Activated T-cell treated with anti-CD3 and anti-CD28 coated beads for 4 hours (primary cell): ENCODE measurements at regions not wholly inside any gene's neighbourhood (a gene's known extent, or its start where the extent isn't known, plus 50 kb on each side); places are given as distances from the start of the nearest gene placed in this dataset.

Experiments used
- DNase-seq: peaks from one replicate; pipeline ENCODE4 v3.0.0-alpha.2; 2020

- DNase-seq = no peak
Observed at GRCh38 chr20:57794600-57795341, 85.0 kb upstream of the PMEPA1 start.

DNA sequence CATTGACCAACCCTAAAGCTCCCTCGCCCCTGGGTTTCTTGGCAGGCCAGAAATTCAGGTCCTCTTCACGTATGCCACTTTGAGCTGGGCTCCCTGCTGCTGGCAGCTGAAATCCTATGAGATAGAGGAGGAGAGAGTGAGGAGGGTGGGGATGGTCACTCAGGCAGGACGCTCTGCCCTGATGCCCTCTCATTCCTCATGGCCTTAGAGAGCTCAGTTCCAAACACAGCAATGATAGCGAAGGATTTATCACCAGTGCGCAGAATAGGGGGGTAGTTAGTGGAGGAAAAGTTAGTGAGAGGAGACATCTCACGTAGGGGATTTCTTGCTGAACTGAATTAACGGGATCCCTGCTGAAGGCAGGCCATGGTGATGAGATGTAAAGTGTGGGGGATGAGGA lies 84.2 kb upstream of the PMEPA1 start:
- DNase-seq = no peak

- no peak for DNase-seq
Observed at GRCh38 chr20:57793421-57793820, 83.6 kb upstream of the PMEPA1 start.

DNA sequence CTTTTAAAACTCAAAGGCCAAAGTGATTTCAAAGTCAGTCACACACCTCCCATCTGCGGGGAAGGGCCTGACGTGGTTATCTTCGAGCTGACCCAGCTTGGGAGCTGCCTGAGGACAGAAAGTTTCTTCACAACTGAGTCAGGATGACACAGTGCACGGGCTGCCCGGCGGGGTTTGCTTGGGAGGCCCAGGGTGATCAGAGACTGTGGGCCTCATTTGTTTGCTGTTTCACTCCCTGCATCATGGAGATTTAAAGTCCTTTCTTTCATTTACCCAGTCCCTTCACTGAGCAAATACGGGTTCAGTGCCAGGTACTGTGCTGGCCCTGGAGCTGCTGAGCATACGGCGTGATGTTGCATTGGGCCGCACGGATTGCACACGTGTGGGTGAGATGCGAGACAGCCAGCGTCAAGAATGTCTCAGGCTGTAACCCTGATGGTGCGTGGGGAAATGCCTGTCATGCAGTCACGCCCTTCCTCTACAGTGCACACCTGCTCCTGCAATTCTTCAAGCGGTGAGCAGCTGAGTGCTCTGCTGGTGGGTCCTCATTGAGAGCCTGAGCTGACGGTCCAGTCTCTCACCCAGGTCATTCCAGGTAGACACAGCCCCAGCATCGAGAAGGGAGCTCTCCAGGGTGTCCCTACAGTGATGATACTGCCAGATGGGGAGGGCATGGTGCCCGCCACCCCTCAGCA lies 82.7 kb upstream of the PMEPA1 start:
- DNase-seq = no peak

GRCh38 chr20:57791966-57792365 lies 82.2 kb upstream of the PMEPA1 start:
- no peak for DNase-seq

GRCh38 chr20:57791178-57791962 lies 81.6 kb upstream of the PMEPA1 start:
- DNase-seq = no peak

DNA sequence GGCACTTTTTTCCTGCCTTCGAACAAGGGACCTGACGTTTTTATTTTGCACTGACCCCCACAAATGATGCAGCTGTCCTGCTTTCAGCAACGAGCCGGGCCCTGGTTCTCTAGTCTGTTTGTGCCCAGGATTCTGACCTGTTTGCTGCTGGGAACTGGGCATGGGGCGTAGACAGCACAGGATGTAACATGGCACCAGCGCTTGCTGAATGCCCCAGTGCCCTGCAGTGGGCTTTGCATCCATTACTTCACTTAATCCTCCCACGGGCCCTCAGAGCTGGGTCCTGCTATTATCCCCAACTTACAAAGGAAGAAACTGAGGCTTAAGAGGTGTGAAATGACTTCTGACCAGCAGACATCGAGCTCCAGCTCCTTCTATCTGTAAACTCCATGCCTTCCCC lies 80.4 kb upstream of the PMEPA1 start:
- no peak for DNase-seq

DNA sequence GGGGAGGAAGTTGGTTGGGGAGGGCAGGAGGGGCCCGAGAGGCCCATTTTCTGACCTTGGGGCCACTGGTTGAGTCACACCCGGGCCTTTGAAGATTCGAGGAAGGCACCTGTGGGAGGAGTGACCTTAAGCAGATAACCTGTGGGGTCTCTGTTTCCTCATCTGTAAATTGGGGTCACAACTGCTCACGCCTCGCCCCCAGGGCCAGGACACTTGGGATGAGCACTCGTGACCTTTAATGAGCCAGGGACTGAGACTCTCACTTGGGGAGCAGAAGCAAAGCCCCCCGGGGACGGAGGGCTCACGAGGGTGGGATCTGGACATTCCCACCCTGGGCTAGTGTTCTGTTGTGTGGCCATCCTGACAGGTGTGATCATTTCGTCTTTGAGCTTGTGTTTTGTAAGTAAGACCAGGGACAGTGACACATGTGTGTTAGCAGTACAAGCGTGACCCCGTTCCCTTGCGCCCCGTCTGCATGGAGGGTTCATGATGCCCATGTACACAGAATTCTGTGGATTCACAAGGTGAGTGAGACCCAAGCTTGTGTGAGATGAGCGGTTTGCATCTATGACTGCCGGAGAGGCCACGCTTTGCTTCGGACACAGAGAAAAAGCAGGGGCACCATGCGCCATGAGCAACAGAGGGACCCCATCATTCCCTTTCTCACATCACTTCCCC lies 79.3 kb upstream of the PMEPA1 start:
- DNase-seq = no peak

DNA sequence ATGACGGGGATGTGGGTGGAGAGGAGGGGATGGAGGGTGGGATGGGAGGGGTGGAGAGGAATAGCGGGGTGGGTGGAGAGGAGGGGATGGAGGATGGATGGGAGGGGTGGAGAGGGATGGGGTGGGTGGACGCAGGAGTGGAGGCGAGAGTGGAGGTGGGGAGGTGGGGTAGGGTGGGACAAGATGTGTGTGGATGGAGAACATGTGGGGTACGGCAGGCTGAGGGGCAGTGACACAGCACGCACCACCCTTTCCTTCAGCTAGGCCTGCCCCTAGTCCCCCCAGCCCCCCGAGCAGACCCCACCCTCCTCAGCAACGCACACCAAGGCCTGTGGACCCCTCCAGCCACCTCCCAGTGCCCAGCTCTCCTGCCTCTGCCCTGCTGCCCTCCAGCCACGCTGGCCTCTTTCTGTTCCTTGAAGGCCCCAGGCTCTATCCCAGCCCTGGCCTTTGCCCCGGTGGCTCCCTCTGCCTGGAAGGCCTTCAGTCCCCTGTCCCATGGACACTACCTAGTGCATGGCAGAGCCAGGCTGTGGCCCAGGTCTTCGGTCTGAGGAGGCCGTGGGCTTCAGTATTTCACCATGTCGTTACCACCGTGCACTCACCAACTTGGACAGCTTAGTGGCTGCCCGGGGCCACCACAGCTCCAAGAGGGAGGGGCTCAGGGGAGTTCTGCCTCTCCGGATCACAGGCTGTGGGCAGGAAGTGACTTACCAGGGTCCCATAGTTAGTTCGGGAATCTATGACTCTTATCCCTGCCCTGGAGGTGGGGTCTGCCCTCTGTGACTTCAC lies 78.4 kb upstream of the PMEPA1 start:
- DNase-seq = no peak

- DNase-seq = no peak
Observed at GRCh38 chr20:57787151-57787989, 77.6 kb upstream of the PMEPA1 start.

DNA sequence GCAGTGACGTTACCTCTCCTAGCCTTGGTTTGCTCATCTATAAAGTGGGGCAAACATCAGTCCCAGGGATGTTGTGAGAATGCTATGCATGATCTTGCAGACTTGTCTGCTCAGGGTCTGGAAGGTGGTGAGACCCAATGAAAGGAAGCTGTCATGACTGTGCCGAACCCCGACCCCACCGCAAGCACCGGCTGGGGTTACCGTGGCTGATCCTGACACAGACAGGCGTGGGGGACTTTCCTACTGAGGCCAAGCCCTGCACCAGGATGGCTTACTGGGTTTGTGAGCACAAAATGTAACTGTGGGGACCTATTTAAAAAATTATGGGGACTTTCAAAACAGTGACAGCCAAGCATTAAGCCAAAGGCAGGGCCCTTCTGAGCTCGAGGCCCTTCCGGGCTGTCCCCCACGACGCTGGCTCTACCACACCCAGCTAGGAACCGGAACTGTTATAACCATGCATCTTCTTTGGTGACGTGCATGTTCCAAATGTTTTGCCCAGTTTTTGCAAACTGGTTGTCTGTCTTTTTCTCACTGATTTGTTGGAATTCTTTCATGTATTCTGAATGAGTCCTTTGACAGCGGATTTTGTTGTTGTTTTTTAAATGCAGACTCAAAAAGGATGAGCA lies 76.6 kb upstream of the PMEPA1 start:
- no peak for DNase-seq

GRCh38 chr20:57785720-57786119 lies 75.9 kb upstream of the PMEPA1 start:
- DNase-seq = no peak

DNA sequence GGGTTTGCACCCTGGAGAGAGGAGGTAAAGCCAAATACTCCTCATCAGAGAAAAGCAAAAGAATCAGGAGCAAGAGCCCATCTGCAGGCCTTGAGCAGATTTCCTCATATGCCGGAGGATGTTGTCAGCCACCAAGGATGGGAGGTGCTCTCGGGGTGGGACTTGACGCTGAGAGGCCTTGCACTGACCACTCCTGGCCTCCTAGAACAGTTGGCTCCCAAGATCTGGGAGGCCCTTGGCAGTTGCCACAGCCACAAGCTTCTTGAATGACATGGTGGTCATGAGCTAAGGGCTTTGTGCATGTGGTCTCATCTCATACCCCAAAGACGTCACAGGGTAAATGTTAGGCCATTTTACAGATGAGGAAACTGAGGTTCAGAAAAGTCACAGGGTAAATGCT lies 75.2 kb upstream of the PMEPA1 start:
- no peak for DNase-seq

DNA sequence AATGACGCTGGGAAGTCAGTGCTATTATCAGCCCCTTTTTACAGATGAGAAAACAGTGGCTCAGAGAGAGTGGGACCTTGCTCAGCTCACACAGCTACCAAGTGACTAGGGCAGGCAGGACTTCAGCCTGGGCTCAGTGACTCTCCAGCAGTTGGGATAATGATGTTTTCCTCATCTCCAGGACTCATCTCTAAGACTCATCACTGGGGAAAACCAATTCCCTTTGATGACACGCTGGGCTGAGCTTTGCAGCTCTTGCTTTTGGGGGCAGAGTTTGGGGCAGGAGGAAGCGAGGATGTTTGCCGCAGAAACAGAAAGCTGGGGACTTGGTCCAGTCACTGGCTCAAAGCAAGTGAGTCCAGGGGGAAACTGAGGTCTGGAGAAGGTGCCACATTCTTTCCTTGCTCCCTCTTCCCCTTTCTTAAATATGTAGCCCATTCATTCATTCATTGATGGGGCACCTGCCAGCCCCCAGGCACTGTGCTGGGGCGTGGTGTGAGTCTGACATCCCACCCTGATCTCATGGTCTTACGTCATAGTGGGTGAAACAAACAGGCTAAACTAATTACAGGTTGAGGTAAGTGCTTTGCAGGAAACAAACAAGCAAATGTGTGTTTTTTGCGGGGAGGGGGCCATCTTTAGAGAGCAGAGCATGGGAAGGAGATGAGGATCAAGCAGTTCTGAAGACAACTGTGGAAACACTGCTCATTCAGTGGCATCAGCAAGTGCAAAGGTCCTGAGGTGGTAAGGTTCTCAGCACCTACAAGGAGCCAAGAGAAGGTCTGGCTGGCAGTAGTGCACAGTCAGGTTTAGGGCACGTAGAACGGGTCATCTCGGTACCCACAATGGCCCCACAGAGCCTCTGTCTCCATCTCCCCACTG lies 74.4 kb upstream of the PMEPA1 start:
- DNase-seq = no peak

- no peak for DNase-seq
Observed at GRCh38 chr20:57783196-57783595, 73.4 kb upstream of the PMEPA1 start.

- DNase-seq = no peak
Observed at GRCh38 chr20:57782631-57783041, 72.8 kb upstream of the PMEPA1 start.

DNA sequence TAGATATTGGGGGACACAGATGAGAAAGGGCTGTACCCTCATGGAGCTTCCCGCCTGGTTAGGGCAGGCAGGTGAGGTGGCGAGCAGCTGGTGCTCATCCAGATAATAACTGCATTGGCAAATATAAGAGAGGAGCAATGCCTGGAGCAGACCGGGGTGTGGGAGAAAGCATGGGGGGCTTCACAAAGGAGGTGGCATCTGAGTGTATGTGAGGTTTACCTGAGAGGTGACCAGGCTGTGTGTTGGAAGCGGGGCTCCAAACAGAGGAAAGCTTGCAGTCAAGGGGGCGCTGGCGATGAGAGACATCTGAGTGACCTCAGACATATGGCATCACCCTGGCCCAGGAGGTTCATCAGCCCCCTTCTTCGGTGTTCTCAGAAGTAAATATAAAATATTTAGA lies 72.1 kb upstream of the PMEPA1 start:
- DNase-seq = no peak

DNA sequence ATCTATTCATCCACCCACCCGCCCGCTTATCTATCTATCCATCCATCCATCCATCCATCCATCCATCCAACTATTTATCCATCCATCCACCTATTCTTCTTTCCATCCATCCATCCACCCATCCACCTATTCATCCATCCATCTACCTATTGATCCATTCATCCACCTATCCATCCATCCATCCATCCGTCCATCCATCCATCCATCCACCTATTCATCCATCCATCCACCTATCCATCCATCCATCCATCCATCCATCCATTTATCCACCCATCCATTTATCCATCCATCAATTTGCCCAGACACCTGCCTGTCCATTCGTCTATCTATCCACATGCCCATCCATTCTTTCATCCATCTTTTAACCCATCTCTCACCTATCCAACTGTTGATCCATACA lies 71.1 kb upstream of the PMEPA1 start:
- DNase-seq = no peak

DNA sequence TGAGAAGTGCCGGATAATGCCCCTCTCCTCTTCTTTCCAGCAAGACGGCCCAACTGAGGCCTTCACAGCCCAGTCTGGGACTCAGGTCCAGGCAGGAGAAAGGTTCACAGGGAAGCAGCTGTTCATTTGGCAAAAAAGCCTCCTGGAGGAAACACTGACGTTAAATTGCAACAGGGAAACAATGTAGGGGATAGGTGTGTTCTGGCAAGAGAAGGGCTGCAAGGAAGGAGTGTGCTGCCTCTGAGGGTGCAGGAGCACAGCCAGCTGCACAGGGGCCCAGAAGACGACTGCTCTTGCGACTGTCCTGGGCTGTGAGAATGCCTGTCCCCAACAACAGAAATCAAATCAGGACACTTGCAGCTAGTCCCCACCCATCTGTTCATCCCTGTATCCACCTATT lies 70.6 kb upstream of the PMEPA1 start:
- no peak for DNase-seq

GRCh38 chr20:57779401-57780003 lies 69.7 kb upstream of the PMEPA1 start:
- no peak for DNase-seq
